Fibroblast of lung (primary cell): ENCODE measurements at regions not wholly inside any gene's neighbourhood (a gene's known extent, or its start where the extent isn't known, plus 50 kb on each side); places are given as distances from the start of the nearest gene placed in this dataset.

ENCODE experiments used
- DNase-seq, 2 donors: peaks; one replicate each; pipeline versions ENCODE4 v3.0.0 to v3.0.0-alpha.2; 2010; ENCODE audit warnings: low read depth in 2 of 2
- H2AFZ ChIP-seq: 2 replicates; pipeline ENCODE4 v1.5.1; 2012; ENCODE audit warnings: low read length, control low read depth, inconsistent platforms
- H3K27ac ChIP-seq: 2 replicates; pipeline ENCODE4 v1.5.1; 2011; ENCODE audit warnings: low read length, control low read depth; ENCODE audit not compliant: insufficient read depth
- H3K27me3 ChIP-seq: 2 replicates; pipeline ENCODE4 v1.5.1; 2011; ENCODE audit warnings: mild to moderate bottlenecking, low read length; ENCODE audit not compliant: control insufficient read depth, insufficient read depth
- H3K36me3 ChIP-seq: 2 replicates; pipeline ENCODE4 v1.5.1; 2011; ENCODE audit warnings: low read length; ENCODE audit not compliant: control insufficient read depth, insufficient read depth
- H3K4me1 ChIP-seq: 2 replicates; pipeline ENCODE4 v1.5.1; 2011; ENCODE audit warnings: low read length; ENCODE audit not compliant: control insufficient read depth, insufficient read depth; ENCODE audit errors: extremely low read depth
- H3K4me2 ChIP-seq: 2 replicates; pipeline ENCODE4 v1.5.1; 2011; ENCODE audit warnings: low read length, control low read depth; ENCODE audit not compliant: insufficient read depth; ENCODE audit errors: extremely low read depth
- H3K4me3 ChIP-seq, 4 experiments: fragments of 200-600 bp in 1 of 4; sonication (generic) in 1 of 4; replicated peaks in 1 of 4; 2 replicates each; pipeline ENCODE4 v1.5.1; 2011 to 2016; ENCODE audit warnings: low read length in 4 of 4, low read depth in 3 of 4, mild to moderate bottlenecking in 3 of 4, control low read depth in 2 of 4, inconsistent platforms in 1 of 4, mixed read lengths in 1 of 4; ENCODE audit not compliant: insufficient read depth in 1 of 4; ENCODE audit errors: control extremely low read depth in 1 of 4
- H3K79me2 ChIP-seq: 2 replicates; pipeline ENCODE4 v1.5.1; 2012; ENCODE audit warnings: mild to moderate bottlenecking, low read length, inconsistent platforms; ENCODE audit not compliant: control insufficient read depth, insufficient read depth
- H3K9ac ChIP-seq: 2 replicates; pipeline ENCODE4 v1.5.1; 2011; ENCODE audit warnings: mild to moderate bottlenecking, low read length, control low read depth; ENCODE audit not compliant: insufficient read depth
- H3K9me3 ChIP-seq: 2 replicates; pipeline ENCODE4 v1.5.1; 2012; ENCODE audit warnings: low read depth, low read length; ENCODE audit not compliant: control insufficient read depth, insufficient read depth
- H4K20me1 ChIP-seq: 2 replicates; pipeline ENCODE4 v1.5.1; 2011; ENCODE audit warnings: low read length; ENCODE audit not compliant: control insufficient read depth, insufficient read depth; ENCODE audit errors: extremely low read depth
- EZH2 ChIP-seq: IDR thresholded peaks from 2 replicates; pipeline ENCODE4 v1.5.1; 2012; ENCODE audit warnings: low read length, control low read depth, mild to moderate bottlenecking; ENCODE audit errors: missing control alignments
- TF ChIP-seq, protein P1 (sequence below), 2 donors: IDR thresholded peaks in 1 of 2; conservative IDR thresholded peaks in 1 of 2; 1 replicate in 1 of 2; 2 replicates in 1 of 2; pipeline ENCODE4 v1.5.1; 2011 to 2012; ENCODE audit warnings: low read length in 2 of 2, control low read depth in 1 of 2, inconsistent platforms in 1 of 2, low read depth in 1 of 2, mild to moderate bottlenecking in 1 of 2

DNA sequence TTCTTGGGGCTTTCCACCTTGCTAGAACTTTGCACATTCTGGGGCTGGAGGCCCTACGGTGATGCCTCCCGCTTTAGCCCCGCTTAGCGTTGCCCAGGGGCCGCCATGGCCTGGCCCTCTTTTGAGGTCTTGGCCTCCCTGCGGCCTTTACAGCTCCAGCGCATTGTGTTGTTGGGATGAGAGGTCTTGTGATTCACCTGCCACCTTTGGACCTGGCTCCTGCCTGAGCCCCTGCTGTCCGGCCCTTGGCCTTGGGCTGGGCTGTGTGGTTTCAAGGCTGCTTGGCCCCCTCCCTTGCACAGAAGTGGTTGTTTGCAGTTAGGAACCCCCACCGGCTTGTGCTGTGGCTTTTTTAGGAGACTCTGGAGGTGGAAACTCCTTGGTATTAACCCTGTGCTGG, 61.0 kb upstream of the CDH4 start:
- Histone ChIP-seq H4K20me1 (no peaks in the 10 kb centered on the region), H3K79me2 (no peaks in the 10 kb centered on the region), H2AFZ (no peak overlapping the region), H3K4me1 (peaks cover 4% of the 10 kb centered on the region), H3K9me3 (no peaks in the 10 kb centered on the region), H3K27ac (no peak overlapping the region), H3K4me2 (no peak overlapping the region), H3K4me3 (no peak overlapping the region), H3K27me3 (no peaks in the 10 kb centered on the region), H3K36me3 (no peaks in the 10 kb centered on the region), H3K9ac (no peak overlapping the region)
- no peak for TF ChIP-seq EZH2
- TF ChIP-seq, protein P1, sequence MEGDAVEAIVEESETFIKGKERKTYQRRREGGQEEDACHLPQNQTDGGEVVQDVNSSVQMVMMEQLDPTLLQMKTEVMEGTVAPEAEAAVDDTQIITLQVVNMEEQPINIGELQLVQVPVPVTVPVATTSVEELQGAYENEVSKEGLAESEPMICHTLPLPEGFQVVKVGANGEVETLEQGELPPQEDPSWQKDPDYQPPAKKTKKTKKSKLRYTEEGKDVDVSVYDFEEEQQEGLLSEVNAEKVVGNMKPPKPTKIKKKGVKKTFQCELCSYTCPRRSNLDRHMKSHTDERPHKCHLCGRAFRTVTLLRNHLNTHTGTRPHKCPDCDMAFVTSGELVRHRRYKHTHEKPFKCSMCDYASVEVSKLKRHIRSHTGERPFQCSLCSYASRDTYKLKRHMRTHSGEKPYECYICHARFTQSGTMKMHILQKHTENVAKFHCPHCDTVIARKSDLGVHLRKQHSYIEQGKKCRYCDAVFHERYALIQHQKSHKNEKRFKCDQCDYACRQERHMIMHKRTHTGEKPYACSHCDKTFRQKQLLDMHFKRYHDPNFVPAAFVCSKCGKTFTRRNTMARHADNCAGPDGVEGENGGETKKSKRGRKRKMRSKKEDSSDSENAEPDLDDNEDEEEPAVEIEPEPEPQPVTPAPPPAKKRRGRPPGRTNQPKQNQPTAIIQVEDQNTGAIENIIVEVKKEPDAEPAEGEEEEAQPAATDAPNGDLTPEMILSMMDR (conservative IDR thresholded peaks at IDR 0.05 in 1 of 2, IDR thresholded peaks at IDR 0.05 in 1 of 2; ENCODE audit: low read depth in 1 of 2, low read length in 2 of 2), result no peak
- DNase-seq, result no peak

DNA sequence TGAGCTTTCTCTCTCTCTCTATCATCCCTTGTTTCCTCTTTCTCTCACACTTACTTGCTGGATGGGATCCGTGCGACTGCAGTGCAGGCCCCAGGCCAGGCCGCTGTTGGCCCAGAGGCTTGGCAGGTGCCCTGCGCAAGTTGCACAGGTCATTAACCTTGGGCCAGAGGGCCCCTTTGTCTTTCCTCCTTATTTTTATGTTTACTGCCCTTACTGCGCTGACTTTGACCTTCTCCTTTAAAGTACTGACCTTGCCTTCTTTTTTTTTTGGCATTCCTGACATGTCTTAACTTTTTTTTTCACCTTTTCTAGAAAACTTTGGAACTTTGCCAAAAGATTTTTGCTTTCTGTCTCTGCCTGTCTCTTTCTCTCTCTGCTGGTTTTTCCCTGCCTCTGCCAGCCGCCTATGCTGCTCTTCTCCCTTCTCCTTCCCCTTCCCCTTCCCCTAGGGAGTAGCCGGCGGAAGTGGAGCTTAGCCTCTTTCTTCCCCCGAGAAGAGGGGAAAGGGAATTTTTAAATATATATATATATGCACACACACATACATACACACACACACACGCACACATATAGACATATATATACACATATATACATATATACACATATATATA, 59.6 kb upstream of the CDH4 start:
- Histone ChIP-seq H3K27ac (no peak overlapping the region), H3K9me3 (no peaks in the 10 kb centered on the region), H3K27me3 (no peaks in the 10 kb centered on the region), H3K79me2 (no peaks in the 10 kb centered on the region), H3K36me3 (no peaks in the 10 kb centered on the region), H2AFZ (no peak overlapping the region), H4K20me1 (no peaks in the 10 kb centered on the region), H3K4me3 (no peak overlapping the region), H3K4me2 (no peak overlapping the region), H3K4me1 (no peaks in the 10 kb centered on the region), H3K9ac (no peak overlapping the region)
- DNase-seq, result no peak
- TF ChIP-seq, protein P1 (conservative IDR thresholded peaks at IDR 0.05 in 1 of 2, IDR thresholded peaks at IDR 0.05 in 1 of 2; ENCODE audit: low read depth in 1 of 2, low read length in 2 of 2), result no peak
- no peak for TF ChIP-seq EZH2

DNA sequence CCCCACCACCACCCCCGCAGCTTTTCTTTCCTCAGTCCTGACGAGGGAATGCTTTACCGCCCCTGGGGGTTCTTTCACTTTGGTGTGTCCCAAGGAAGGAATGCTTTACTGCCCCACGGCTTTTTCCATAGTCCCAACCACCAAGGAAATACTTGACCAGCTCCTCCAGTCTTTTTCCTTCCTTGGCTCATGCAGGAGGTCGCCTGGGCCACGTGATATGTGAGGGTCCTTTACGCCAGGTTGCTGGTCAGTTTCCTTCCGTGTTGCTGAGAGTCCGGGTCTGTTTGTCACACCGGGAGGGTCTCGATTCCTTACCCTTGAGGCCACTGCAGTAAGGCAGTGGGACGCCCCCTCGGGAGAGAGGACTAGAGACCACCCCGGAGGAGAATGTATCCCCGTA, 58.9 kb upstream of the CDH4 start:
- no peaks in the 10 kb centered on the region for H3K27me3 ChIP-seq
- H2AFZ ChIP-seq, result no peak overlapping the region
- no peaks in the 10 kb centered on the region for H3K36me3 ChIP-seq
- no peaks in the 10 kb centered on the region for H4K20me1 ChIP-seq
- no peak overlapping the region for H3K27ac ChIP-seq
- H3K9me3 ChIP-seq, result no peaks in the 10 kb centered on the region
- DNase-seq, result no peak
- no peaks in the 10 kb centered on the region for H3K4me1 ChIP-seq
- TF ChIP-seq, protein P1 (conservative IDR thresholded peaks at IDR 0.05 in 1 of 2, IDR thresholded peaks at IDR 0.05 in 1 of 2; ENCODE audit: low read depth in 1 of 2, low read length in 2 of 2), result no peak
- TF ChIP-seq EZH2, result no peak
- no peaks in the 10 kb centered on the region for H3K79me2 ChIP-seq
- no peak overlapping the region for H3K4me2 ChIP-seq
- no peak overlapping the region for H3K4me3 ChIP-seq
- no peak overlapping the region for H3K9ac ChIP-seq
